Aorta (tissue), 5 donors: ENCODE measurements at regions not wholly inside any gene's neighbourhood (a gene's known extent, or its start where the extent isn't known, plus 50 kb on each side); places are given as distances from the start of the nearest gene placed in this dataset.

Experiments
- ATAC-seq: fragments of 200-7000 bp; cut with Tn5 transposase; one replicate; pipeline ENCODE4 v1.9.1; 2022; ENCODE audit warnings: moderate library complexity; ENCODE audit not compliant: low FRiP score
- DNase-seq, 2 donors: peaks; one replicate each; pipeline ENCODE4 v3.0.0-alpha.2; 2020
- H3K27ac ChIP-seq, 2 donors: one replicate each; pipeline ENCODE4 v1.5.1; 2013; ENCODE audit warnings: low read length in 2 of 2, mild to moderate bottlenecking in 2 of 2, moderate library complexity in 2 of 2, control low read depth in 1 of 2, inconsistent platforms in 1 of 2, low read depth in 1 of 2
- H3K27me3 ChIP-seq, 2 donors: one replicate each; pipeline ENCODE4 v1.6.1; 2013; ENCODE audit warnings: control low read depth in 1 of 2, low read length in 1 of 2, mild to moderate bottlenecking in 1 of 2, moderate library complexity in 1 of 2; ENCODE audit not compliant: insufficient read depth in 2 of 2, control insufficient read depth in 1 of 2
- H3K36me3 ChIP-seq, 2 donors: one replicate each; pipeline ENCODE4 v1.6.1; 2013; ENCODE audit warnings: control low read depth in 1 of 2, low read length in 1 of 2, mild to moderate bottlenecking in 1 of 2; ENCODE audit not compliant: insufficient read depth in 2 of 2, control insufficient read depth in 1 of 2
- H3K4me1 ChIP-seq, 2 donors: one replicate each; pipeline ENCODE4 v1.6.1; 2013; ENCODE audit warnings: low read length in 2 of 2, control low read depth in 1 of 2, mild to moderate bottlenecking in 1 of 2, moderate library complexity in 1 of 2; ENCODE audit not compliant: insufficient read depth in 2 of 2, control insufficient read depth in 1 of 2
- H3K4me3 ChIP-seq, 2 donors: one replicate each; pipeline ENCODE4 v1.5.1; 2013; ENCODE audit warnings: low read length in 2 of 2, control low read depth in 1 of 2, mild to moderate bottlenecking in 1 of 2
- H3K9me3 ChIP-seq: one replicate; pipeline ENCODE4 v1.6.1; 2013; ENCODE audit warnings: mild to moderate bottlenecking, low read length; ENCODE audit not compliant: control insufficient read depth
- WGBS, 2 donors: extraction: QIAGEN DNeasy Blood & Tissue Kit; methylation state at CpG; one replicate each; pipeline ENCODE4 v1.1.7; 2013; 5-methylcytosine and 5-hydroxymethylcytosine counted together
- intact Hi-C, 2 donors: fragments of 100-400 bp; cut with DNase I; formaldehyde crosslinking; loops; one replicate each; pipeline versions ENCODE4 v1.14.2 to v1.15.0; 2022
- donor health status: healthy with polysubstance abuse.
- donor health status: Bipolar disorder and iron deficiency.
- donor health status: DM: no; HTN: no; CAD: no.
- donor health status: DM: no; HTN: no; CAD: no.
- donor health status: DM: yes; HTN: yes; CAD: no.

DNA sequence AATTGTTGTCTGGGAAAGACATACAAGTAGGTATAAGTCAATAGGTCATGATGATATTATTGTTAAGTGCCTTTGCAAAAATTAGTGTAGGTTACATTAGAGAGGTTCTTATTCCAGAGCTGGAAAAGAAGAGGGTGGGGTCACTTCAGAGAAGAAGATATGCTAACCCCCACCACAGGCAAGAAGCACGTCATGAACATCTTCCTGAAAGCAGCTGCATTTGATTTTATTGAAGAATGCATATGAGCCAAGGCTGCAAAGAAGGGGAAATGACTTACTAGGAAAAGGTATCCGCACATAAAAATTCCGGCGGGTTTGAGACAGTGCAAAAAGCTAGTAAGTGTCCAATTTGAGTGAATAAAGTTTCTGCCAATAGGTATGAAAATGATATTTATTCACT lies 195.3 kb upstream of the CDH2 start:
- Histone ChIP-seq H3K4me1 (no peaks in the 10 kb centered on the region), H3K9me3 (no peaks in the 10 kb centered on the region), H3K27me3 (no peaks in the 10 kb centered on the region), H3K27ac (no peak overlapping the region), H3K36me3 (no peaks in the 10 kb centered on the region), H3K4me3 (no peak overlapping the region)
- ATAC-seq (no peak), DNase-seq (no peak)
- intact Hi-C loops, result no loop called here
- 39 to 43% methylated on average over 4 of the region's 4 CpGs for WGBS, 2 donors

DNA sequence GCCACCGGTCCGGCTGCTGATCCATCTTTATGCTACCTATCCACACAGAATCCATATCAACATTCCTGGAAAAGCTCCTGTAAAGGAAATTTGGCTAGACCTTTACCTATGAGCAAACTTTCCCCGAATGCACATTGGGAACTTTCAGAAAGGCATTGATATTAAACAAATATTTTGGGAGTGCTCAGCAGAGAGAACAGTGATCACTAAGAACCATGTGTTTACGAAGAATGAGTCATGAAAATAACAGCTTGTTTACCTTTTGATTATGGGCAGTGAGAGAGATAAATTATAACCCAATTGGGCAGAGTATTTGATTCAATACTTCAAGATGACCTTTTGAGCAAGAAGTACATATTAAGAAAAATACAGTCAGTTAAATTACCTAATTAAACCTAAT lies 189.7 kb upstream of the CDH2 start:
- intact Hi-C loops, result loop anchor here in 1 of 2 donors (10.0 kb wide), 2 partner anchors 162 to 798 kb away; no protein-coding TSS in a partner anchor
- 72 to 76% methylated on average over 4 of the region's 4 CpGs for WGBS, 2 donors
- H3K4me3 ChIP-seq, result no peak overlapping the region
- H3K4me1 ChIP-seq, result no peaks in the 10 kb centered on the region
- no peaks in the 10 kb centered on the region for H3K36me3 ChIP-seq
- no peaks in the 10 kb centered on the region for H3K27me3 ChIP-seq
- H3K27ac ChIP-seq, result no peak overlapping the region
- H3K9me3 ChIP-seq, result no peaks in the 10 kb centered on the region
- ATAC-seq (no peak), DNase-seq (no peak)

DNA sequence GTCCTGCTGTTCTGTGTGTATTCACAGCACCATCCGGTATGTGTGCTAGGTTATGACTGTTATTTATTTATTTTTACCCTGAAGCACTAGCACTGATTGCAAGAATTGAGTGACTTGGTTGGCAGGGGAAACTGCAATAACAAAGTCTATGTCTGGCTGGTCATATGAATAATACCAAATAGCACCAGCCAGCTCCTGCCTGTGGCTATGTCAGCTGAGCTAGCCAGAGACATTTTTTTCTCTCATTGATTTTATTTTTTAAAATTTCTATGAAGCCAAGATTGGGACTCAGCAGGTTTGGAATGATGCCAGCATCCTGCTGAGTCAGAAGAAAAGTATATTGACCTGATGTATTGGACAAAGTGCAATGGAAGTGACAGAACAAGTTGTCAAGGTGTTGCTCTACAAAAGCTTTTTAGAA lies 188.5 kb upstream of the CDH2 start:
- no peaks in the 10 kb centered on the region for H3K9me3 ChIP-seq
- intact Hi-C loops, result loop anchor here in 1 of 2 donors (10.0 kb wide), 2 partner anchors 161 to 799 kb away; no protein-coding TSS in a partner anchor
- H3K27ac ChIP-seq, result no peak overlapping the region
- no peak overlapping the region for H3K4me3 ChIP-seq
- no peaks in the 10 kb centered on the region for H3K36me3 ChIP-seq
- 6% methylated on average over 1 of the region's 1 CpG for WGBS, 2 donors
- DNase-seq, result peak in 1 of 2 donors; percentile 49
- H3K4me1 ChIP-seq, result no peaks in the 10 kb centered on the region
- H3K27me3 ChIP-seq, result no peaks in the 10 kb centered on the region
- ATAC-seq, result no peak

DNA sequence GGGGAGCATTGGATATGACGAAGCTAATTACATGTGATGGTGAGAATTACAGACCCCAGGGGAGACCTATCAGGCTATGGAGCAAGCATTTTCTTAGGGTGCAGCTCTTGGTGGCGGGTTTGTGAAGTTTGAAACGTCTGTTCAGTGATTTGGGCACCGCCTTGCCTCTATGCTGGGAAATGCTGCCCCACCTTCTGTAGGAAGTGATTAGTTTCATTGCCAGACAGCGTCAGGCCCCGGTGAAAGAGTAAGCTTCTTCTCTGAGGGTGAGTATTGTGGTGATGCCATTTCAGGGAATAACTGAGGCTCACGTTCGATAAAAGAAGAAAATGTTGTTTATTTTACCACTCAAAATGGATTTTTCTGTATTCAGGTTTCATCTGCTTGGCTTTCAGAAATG lies 186.2 kb upstream of the CDH2 start:
- Histone ChIP-seq H3K4me3 (no peak overlapping the region), H3K4me1 (no peaks in the 10 kb centered on the region), H3K9me3 (no peaks in the 10 kb centered on the region), H3K27me3 (no peaks in the 10 kb centered on the region), H3K27ac (no peak overlapping the region), H3K36me3 (no peaks in the 10 kb centered on the region)
- intact Hi-C loops, result loop anchor here in 1 of 2 donors (10.0 kb wide), 2 partner anchors 158 to 802 kb away; no protein-coding TSS in a partner anchor
- WGBS, 2 donors, result 93 to 94% methylated on average over 8 of the region's 8 CpGs
- DNase-seq, result no peak
- no peak for ATAC-seq

DNA sequence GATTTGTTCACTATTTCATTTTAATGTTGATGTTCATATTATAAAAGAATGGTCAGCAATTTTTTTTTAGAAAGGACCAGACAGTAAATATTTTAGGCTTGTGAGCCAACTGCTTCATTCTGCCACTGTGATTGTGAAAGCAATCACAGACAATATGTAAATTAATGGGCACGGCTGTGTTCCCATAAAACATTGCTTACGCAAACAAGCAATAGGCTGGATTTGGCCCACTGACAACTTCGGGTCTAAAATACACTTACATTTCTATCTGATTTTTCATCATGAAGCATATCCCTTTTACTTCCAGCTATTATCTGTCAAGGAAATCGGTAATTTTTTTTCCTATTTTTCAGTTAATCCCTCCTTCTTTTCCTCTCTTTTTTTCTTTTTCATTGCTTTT lies 182.2 kb upstream of the CDH2 start:
- H3K27me3 ChIP-seq, result no peaks in the 10 kb centered on the region
- DNase-seq (no peak), ATAC-seq (no peak)
- no peak overlapping the region for H3K4me3 ChIP-seq
- no peaks in the 10 kb centered on the region for H3K9me3 ChIP-seq
- intact Hi-C loops, result no loop called here
- 85 to 86% methylated on average over 4 of the region's 4 CpGs for WGBS, 2 donors
- no peaks in the 10 kb centered on the region for H3K4me1 ChIP-seq
- no peaks in the 10 kb centered on the region for H3K36me3 ChIP-seq
- H3K27ac ChIP-seq, result no peak overlapping the region

DNA sequence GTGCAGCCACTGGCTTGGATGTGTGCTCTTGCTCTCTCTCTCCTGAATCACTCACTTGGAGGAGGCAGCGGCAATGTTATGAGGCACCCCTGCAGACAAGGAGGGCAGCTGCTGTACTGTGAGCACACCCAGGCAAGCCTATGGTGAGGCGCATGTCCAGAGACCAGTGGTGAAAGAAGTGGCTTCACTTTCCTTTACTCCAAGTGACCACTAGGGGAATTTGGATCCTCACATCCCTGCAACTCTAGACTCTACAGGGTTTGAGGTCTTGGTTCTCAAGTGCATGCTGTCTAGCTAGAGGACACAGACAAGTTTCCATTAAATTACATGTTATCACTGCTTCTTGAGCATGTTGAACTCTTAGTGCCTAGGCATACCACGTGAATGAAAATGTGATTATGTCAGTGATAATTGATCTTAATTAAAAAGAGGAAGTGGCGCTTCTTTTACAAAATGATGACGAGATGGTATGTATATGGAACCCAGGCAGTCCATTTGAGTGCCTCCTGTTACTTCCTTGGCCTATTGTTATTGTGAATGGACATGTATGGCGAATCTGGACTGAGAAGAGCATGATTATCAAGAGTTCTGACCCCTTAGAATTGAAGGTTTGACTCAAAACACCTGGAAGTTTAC lies 181.0 kb upstream of the CDH2 start:
- no peak overlapping the region for H3K27ac ChIP-seq
- H3K27me3 ChIP-seq, result no peaks in the 10 kb centered on the region
- intact Hi-C loops, result no loop called here
- no peak for DNase-seq
- ATAC-seq, result no peak
- 86 to 87% methylated on average over 6 of the region's 6 CpGs for WGBS, 2 donors
- no peaks in the 10 kb centered on the region for H3K36me3 ChIP-seq
- no peaks in the 10 kb centered on the region for H3K9me3 ChIP-seq
- H3K4me1 ChIP-seq, result no peaks in the 10 kb centered on the region
- H3K4me3 ChIP-seq, result no peak overlapping the region

DNA sequence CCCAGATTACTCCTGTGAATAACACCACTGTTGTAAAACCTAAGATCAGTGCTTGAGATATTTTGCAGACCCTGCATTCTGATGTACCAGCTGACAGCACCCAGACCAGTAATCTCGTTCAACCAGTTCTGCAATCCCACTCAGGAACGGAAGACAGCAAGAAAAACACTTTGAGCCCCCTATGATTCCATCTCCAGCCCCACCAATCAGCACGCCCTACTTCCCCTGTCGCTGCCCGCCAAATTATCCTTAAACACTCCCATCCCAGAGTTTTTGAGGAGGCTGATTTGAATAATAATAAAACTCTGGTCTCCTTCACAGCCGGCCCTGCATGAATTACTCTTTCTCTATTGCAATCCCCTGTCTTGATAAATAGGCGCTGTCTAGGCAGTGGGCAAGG lies 173.9 kb upstream of the CDH2 start:
- WGBS, 2 donors, result 86 to 88% methylated on average over 7 of the region's 7 CpGs
- H3K27ac ChIP-seq, result no peak overlapping the region
- DNase-seq, result no peak
- intact Hi-C loops, result no loop called here
- no peaks in the 10 kb centered on the region for H3K4me1 ChIP-seq
- H3K27me3 ChIP-seq, result no peaks in the 10 kb centered on the region
- no peaks in the 10 kb centered on the region for H3K9me3 ChIP-seq
- ATAC-seq, result no peak
- no peak overlapping the region for H3K4me3 ChIP-seq
- no peaks in the 10 kb centered on the region for H3K36me3 ChIP-seq

DNA sequence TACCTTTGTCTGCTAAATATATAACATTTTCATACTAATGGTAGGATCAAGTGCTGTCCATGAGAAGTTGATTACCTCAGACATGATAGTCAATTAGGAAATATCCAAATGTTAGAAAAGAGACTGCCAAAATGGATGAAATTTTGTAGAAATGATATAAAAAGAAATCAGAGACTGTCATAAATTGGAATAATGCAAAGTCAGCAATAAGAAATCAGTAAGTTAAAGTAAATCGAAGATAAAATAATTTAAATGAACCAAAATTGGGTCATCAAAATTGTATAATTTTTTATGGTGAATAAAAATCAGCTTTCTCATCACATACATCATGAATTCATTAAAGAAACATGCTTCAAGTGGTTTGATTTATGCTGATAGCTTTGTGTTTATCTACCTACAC lies 165.3 kb upstream of the CDH2 start:
- DNase-seq (no peak), ATAC-seq (no peak)
- no peaks in the 10 kb centered on the region for H3K36me3 ChIP-seq
- no peak overlapping the region for H3K27ac ChIP-seq
- WGBS, 2 donors, result 82 to 87% methylated on average over 1 of the region's 1 CpG
- no peaks in the 10 kb centered on the region for H3K4me1 ChIP-seq
- intact Hi-C loops, result no loop called here
- no peaks in the 10 kb centered on the region for H3K9me3 ChIP-seq
- H3K4me3 ChIP-seq, result no peak overlapping the region
- no peaks in the 10 kb centered on the region for H3K27me3 ChIP-seq

DNA sequence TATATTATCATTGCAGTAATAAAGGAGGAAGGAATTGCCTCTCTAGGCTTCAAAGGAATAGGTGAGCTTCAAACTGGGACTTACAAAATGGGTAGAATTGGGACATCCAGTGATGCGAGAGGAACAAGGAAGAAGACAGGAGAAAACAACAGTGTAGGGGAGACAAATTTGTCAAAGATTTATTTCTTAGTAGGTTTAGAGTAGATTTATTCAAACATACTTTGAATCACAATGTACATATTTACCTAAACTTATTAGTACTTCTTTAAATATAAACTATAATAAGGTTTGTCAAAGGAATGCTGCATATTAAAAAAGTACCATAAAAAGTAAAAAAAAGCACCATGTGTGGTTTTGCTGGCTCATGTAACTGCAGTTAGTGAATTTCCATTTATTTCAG lies 161.4 kb upstream of the CDH2 start:
- Histone ChIP-seq H3K27me3 (no peaks in the 10 kb centered on the region), H3K4me1 (no peaks in the 10 kb centered on the region), H3K9me3 (no peaks in the 10 kb centered on the region), H3K36me3 (no peaks in the 10 kb centered on the region), H3K27ac (no peak overlapping the region), H3K4me3 (no peak overlapping the region)
- intact Hi-C loops, result no loop called here
- DNase-seq (no peak), ATAC-seq (no peak)
- 97 to 100% methylated on average over 1 of the region's 1 CpG for WGBS, 2 donors
